H9 (cell line): ENCODE measurements at regions not wholly inside any gene's neighbourhood (a gene's known extent, or its start where the extent isn't known, plus 50 kb on each side); places are given as distances from the start of the nearest gene placed in this dataset.

Source experiments
- DNase-seq: peaks from one replicate; pipeline ENCODE4 v3.0.0-alpha.2; 2017
- H2AFZ ChIP-seq: one replicate; pipeline ENCODE4 v1.6.1; 2013; ENCODE audit warnings: mild to moderate bottlenecking, low read length, control low read depth, moderate library complexity
- H2AK5ac ChIP-seq: 2 replicates; pipeline ENCODE4 v1.6.1; 2013; ENCODE audit warnings: low read length, control low read depth, mixed read lengths; ENCODE audit not compliant: insufficient read length
- H2BK120ac ChIP-seq: one replicate; pipeline ENCODE4 v1.6.1; 2013; ENCODE audit warnings: low read depth, mild to moderate bottlenecking, low read length, control low read depth, inconsistent platforms; ENCODE audit not compliant: poor library complexity, severe bottlenecking
- H2BK12ac ChIP-seq: 2 replicates; pipeline ENCODE4 v1.6.1; 2013; ENCODE audit warnings: low read length, control low read depth, mixed read lengths, low read depth; ENCODE audit not compliant: insufficient read length
- H2BK15ac ChIP-seq: 2 replicates; pipeline ENCODE4 v1.6.1; 2013; ENCODE audit warnings: low read depth, low read length, control low read depth
- H2BK20ac ChIP-seq: one replicate; pipeline ENCODE4 v1.6.1; 2013; ENCODE audit warnings: low read depth, mild to moderate bottlenecking, low read length, control low read depth, inconsistent platforms; ENCODE audit not compliant: poor library complexity, severe bottlenecking
- H2BK5ac ChIP-seq: 2 replicates; pipeline ENCODE4 v1.6.1; 2013; ENCODE audit warnings: low read length, control low read depth, mixed read lengths; ENCODE audit not compliant: insufficient read length
- H3K14ac ChIP-seq: 2 replicates; pipeline ENCODE4 v1.6.1; 2013; ENCODE audit warnings: low read length, control low read depth; ENCODE audit not compliant: insufficient read depth
- H3K18ac ChIP-seq: 2 replicates; pipeline ENCODE4 v1.6.1; 2013; ENCODE audit warnings: low read depth, mild to moderate bottlenecking, mixed read lengths, low read length, control low read depth; ENCODE audit not compliant: insufficient read length
- H3K23ac ChIP-seq: 2 replicates; pipeline ENCODE4 v1.6.1; 2013; ENCODE audit warnings: low read length, control low read depth, mixed read lengths, low read depth; ENCODE audit not compliant: insufficient read length
- H3K23me2 ChIP-seq: 2 replicates; pipeline ENCODE4 v1.6.1; 2013; ENCODE audit warnings: low read depth, mild to moderate bottlenecking, mixed read lengths, low read length, control low read depth; ENCODE audit not compliant: insufficient read length, poor library complexity, severe bottlenecking
- H3K27ac ChIP-seq: 2 replicates; pipeline ENCODE4 v1.5.1; 2013; ENCODE audit warnings: low read length, control low read depth, mixed read lengths, low read depth; ENCODE audit not compliant: insufficient read length
- H3K27me3 ChIP-seq: 2 replicates; pipeline ENCODE4 v1.6.1; 2013; ENCODE audit warnings: low read length, control low read depth, inconsistent platforms; ENCODE audit not compliant: insufficient read depth
- H3K4ac ChIP-seq: 2 replicates; pipeline ENCODE4 v1.6.1; 2013; ENCODE audit warnings: low read depth, mild to moderate bottlenecking, control low read depth, inconsistent platforms, low read length, moderate library complexity
- H3K4me1 ChIP-seq: 2 replicates; pipeline ENCODE4 v1.6.1; 2013; ENCODE audit warnings: low read length, control low read depth, inconsistent platforms; ENCODE audit not compliant: insufficient read depth
- H3K4me2 ChIP-seq: 2 replicates; pipeline ENCODE4 v1.6.1; 2013; ENCODE audit warnings: low read length, control low read depth, mixed read lengths; ENCODE audit not compliant: insufficient read length, insufficient read depth
- H3K56ac ChIP-seq: 2 replicates; pipeline ENCODE4 v1.6.1; 2013; ENCODE audit warnings: low read depth, mild to moderate bottlenecking, mixed read lengths, low read length, control low read depth; ENCODE audit not compliant: insufficient read length
- H3K79me1 ChIP-seq: 2 replicates; pipeline ENCODE4 v1.6.1; 2013; ENCODE audit warnings: low read depth, mild to moderate bottlenecking, moderate library complexity, low read length, control low read depth, inconsistent platforms; ENCODE audit not compliant: insufficient read depth, poor library complexity, severe bottlenecking
- H3K79me2 ChIP-seq: 2 replicates; pipeline ENCODE4 v1.6.1; 2013; ENCODE audit warnings: low read length, control low read depth, inconsistent platforms; ENCODE audit not compliant: insufficient read depth
- H3K9ac ChIP-seq: 2 replicates; pipeline ENCODE4 v1.6.1; 2013; ENCODE audit warnings: low read length, control low read depth, mixed read lengths; ENCODE audit not compliant: insufficient read length; ENCODE audit errors: extremely low read depth
- H3K9me3 ChIP-seq: one replicate; pipeline ENCODE4 v1.6.1; 2013; ENCODE audit warnings: low read depth, low read length, inconsistent platforms; ENCODE audit not compliant: control insufficient read depth
- H3T11ph ChIP-seq: one replicate; pipeline ENCODE4 v1.6.1; 2013; ENCODE audit warnings: mild to moderate bottlenecking, low read length, control low read depth, inconsistent platforms
- H4K20me1 ChIP-seq: one replicate; pipeline ENCODE4 v1.6.1; 2013; ENCODE audit not compliant: control insufficient read depth, insufficient read length, insufficient read depth
- H4K5ac ChIP-seq: 2 replicates; pipeline ENCODE4 v1.6.1; 2013; ENCODE audit warnings: low read depth, mild to moderate bottlenecking, mixed read lengths, low read length, control low read depth; ENCODE audit not compliant: insufficient read length
- H4K8ac ChIP-seq: replicated peaks from 2 replicates; pipeline ENCODE4 v1.6.1; 2013; ENCODE audit warnings: low read length, control low read depth, mixed read lengths, low read depth; ENCODE audit not compliant: insufficient read length
- H4K91ac ChIP-seq: 2 replicates; pipeline ENCODE4 v1.6.1; 2013; ENCODE audit warnings: low read depth, mild to moderate bottlenecking, moderate library complexity, mixed read lengths, low read length, control low read depth; ENCODE audit not compliant: insufficient read length
- H3K27ac Mint-ChIP-seq, 3 experiments: 2 replicates in 2 of 3; 3 replicates in 1 of 3; pipeline ENCODE4 v1.8.0; 2020 to 2021; ENCODE audit warnings: mixed read lengths in 3 of 3, mild to moderate bottlenecking in 1 of 3, moderate library complexity in 1 of 3
- H3K27me3 Mint-ChIP-seq: 2 replicates; pipeline ENCODE4 v1.8.0; 2021; ENCODE audit warnings: low read depth, mild to moderate bottlenecking, moderate library complexity, mixed read lengths
- H3K36me3 Mint-ChIP-seq, 3 experiments: 2 replicates in 2 of 3; 3 replicates in 1 of 3; pipeline ENCODE4 v1.8.0; 2020 to 2021; ENCODE audit warnings: low read depth in 3 of 3, mixed read lengths in 3 of 3; ENCODE audit not compliant: insufficient read depth in 1 of 3
- H3K4me1 Mint-ChIP-seq, 2 experiments: 2 replicates each; pipeline ENCODE4 v1.8.0; 2020; ENCODE audit warnings: mixed read lengths in 2 of 2
- H3K4me3 Mint-ChIP-seq, 2 experiments: 2 replicates in 1 of 2; 3 replicates in 1 of 2; pipeline ENCODE4 v1.8.0; 2020 to 2021; ENCODE audit warnings: mild to moderate bottlenecking in 2 of 2, mixed read lengths in 2 of 2, moderate library complexity in 1 of 2
- H3K9me3 Mint-ChIP-seq, 2 experiments: 2 replicates in 1 of 2; 3 replicates in 1 of 2; pipeline ENCODE4 v1.8.0; 2020; ENCODE audit warnings: mild to moderate bottlenecking in 2 of 2, mixed read lengths in 2 of 2, moderate library complexity in 1 of 2
- WGBS: extraction: QIAGEN DNeasy Blood & Tissue Kit; methylation state at CpG from one replicate; pipeline ENCODE4 v1.1.7; 2013; ENCODE audit warnings: missing lambda C conversion rate, low lambda C conversion rate, mixed read lengths; ENCODE audit not compliant: insufficient read length; ENCODE audit errors: extremely low coverage; 5-methylcytosine and 5-hydroxymethylcytosine counted together
- TF ChIP-seq, protein P1 (sequence below): fragments of 200-600 bp; sonication (generic); conservative IDR thresholded peaks from 3 replicates; pipeline ENCODE4 v1.8.0; 2021; ENCODE audit warnings: antibody characterized with exemption, mild to moderate bottlenecking

DNA sequence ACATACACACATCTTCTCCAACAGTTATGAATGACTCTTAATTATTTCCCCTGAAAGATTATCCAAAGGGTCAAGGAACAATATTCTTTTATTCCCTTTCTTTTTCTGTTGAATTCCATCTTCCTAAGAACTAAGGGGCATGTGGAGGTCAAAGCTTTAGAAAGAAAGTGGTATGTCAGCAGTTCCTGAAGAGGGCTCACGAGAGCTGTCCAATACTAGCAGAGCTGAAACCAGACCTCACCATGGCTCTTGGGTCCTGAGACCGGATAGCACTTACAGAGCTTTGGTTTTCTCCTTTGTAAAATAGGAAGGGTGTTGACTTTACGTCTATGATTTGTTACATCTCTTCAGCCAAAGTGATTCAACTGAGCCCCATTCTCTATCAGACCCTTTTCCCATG, 109.8 kb upstream of the FREM2 start:
- H3K27me3 Mint-ChIP-seq = no peaks in the 10 kb centered on the region
- DNase-seq = no peak
- no peaks in the 10 kb centered on the region for H3K79me2 ChIP-seq
- no peaks in the 10 kb centered on the region for H3K9me3 ChIP-seq
- no peak overlapping the region for H2BK12ac ChIP-seq
- no peak overlapping the region for H3K23ac ChIP-seq
- H3K23me2 ChIP-seq = no peaks in the 10 kb centered on the region
- no peaks in the 10 kb centered on the region for H4K20me1 ChIP-seq
- no peak overlapping the region for H3K4ac ChIP-seq
- H3K4me1 Mint-ChIP-seq = peaks cover 2 to 4% of the 10 kb centered on the region in 2 experiments; a peak in 3 of 4 replicates
- no peak overlapping the region for H3K56ac ChIP-seq
- no peak overlapping the region for H2BK5ac ChIP-seq
- no peak overlapping the region for H3K9ac ChIP-seq
- H3T11ph ChIP-seq = no peak overlapping the region
- H3K14ac ChIP-seq = no peak overlapping the region
- H2BK20ac ChIP-seq = no peak overlapping the region
- H3K4me2 ChIP-seq = no peak overlapping the region
- H3K4me3 Mint-ChIP-seq = no peak overlapping the region
- H3K9me3 Mint-ChIP-seq = no peaks in the 10 kb centered on the region; a peak in 1 of 5 replicates
- H2BK120ac ChIP-seq = no peak overlapping the region
- no peak overlapping the region for H4K5ac ChIP-seq
- H3K79me1 ChIP-seq = no peaks in the 10 kb centered on the region
- WGBS = no CpG with 5 or more reads among the region's 3 CpGs
- H2AFZ ChIP-seq = no peak overlapping the region
- no peak overlapping the region for H3K27ac Mint-ChIP-seq
- H3K18ac ChIP-seq = no peak overlapping the region
- H3K36me3 Mint-ChIP-seq = peaks cover 0 to 2% (median 0%) of the 10 kb centered on the region in 3 experiments; a peak in 1 of 7 replicates
- no peak overlapping the region for H4K8ac ChIP-seq
- no peaks in the 10 kb centered on the region for H3K27me3 ChIP-seq
- TF ChIP-seq, protein P1, sequence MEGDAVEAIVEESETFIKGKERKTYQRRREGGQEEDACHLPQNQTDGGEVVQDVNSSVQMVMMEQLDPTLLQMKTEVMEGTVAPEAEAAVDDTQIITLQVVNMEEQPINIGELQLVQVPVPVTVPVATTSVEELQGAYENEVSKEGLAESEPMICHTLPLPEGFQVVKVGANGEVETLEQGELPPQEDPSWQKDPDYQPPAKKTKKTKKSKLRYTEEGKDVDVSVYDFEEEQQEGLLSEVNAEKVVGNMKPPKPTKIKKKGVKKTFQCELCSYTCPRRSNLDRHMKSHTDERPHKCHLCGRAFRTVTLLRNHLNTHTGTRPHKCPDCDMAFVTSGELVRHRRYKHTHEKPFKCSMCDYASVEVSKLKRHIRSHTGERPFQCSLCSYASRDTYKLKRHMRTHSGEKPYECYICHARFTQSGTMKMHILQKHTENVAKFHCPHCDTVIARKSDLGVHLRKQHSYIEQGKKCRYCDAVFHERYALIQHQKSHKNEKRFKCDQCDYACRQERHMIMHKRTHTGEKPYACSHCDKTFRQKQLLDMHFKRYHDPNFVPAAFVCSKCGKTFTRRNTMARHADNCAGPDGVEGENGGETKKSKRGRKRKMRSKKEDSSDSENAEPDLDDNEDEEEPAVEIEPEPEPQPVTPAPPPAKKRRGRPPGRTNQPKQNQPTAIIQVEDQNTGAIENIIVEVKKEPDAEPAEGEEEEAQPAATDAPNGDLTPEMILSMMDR = no peak
- no peak overlapping the region for H2BK15ac ChIP-seq
- H3K27ac ChIP-seq = no peak overlapping the region
- no peak overlapping the region for H2AK5ac ChIP-seq
- H4K91ac ChIP-seq = no peak overlapping the region
- H3K4me1 ChIP-seq = no peaks in the 10 kb centered on the region; the same call in 1 of the 2 replicates
